GM12873 (cell line): ENCODE measurements at regions not wholly inside any gene's neighbourhood (a gene's known extent, or its start where the extent isn't known, plus 50 kb on each side); places are given as distances from the start of the nearest gene placed in this dataset.

Experiments
- CTCF ChIP-seq: IDR thresholded peaks from 2 replicates; pipeline ENCODE4 v1.5.1; 2012; ENCODE audit warnings: low read depth, mild to moderate bottlenecking, moderate library complexity, low read length, control low read depth; ENCODE audit not compliant: insufficient read depth; ENCODE audit errors: missing control alignments

GRCh38 chr3:104108522-104108921 lies 1258.2 kb upstream of the ALCAM start:
- TF ChIP-seq CTCF: no peak

- TF ChIP-seq CTCF: no peak
Measured at GRCh38 chr3:104126463-104126862, 1240.2 kb upstream of the ALCAM start.

- no peak for TF ChIP-seq CTCF
Measured at GRCh38 chr3:104126864-104127553, 1239.7 kb upstream of the ALCAM start.

GRCh38 chr3:104127830-104128229 lies 1238.9 kb upstream of the ALCAM start:
- no peak for TF ChIP-seq CTCF

GRCh38 chr3:104132566-104133403 lies 1233.9 kb upstream of the ALCAM start:
- TF ChIP-seq CTCF: no peak

GRCh38 chr3:104133630-104134029 lies 1233.1 kb upstream of the ALCAM start:
- no peak for TF ChIP-seq CTCF

GRCh38 chr3:104137116-104137515 lies 1229.6 kb upstream of the ALCAM start:
- no peak for TF ChIP-seq CTCF
